Skeletal muscle cell (primary cell): ENCODE measurements at regions not wholly inside any gene's neighbourhood (a gene's known extent, or its start where the extent isn't known, plus 50 kb on each side); places are given as distances from the start of the nearest gene placed in this dataset.
"Not testable (repeated sequence)": the region's sequence is repeated elsewhere in the genome, so short reads cannot be mapped to it uniquely, and the experiment has no call there.

ENCODE experiments used
- DNase-seq: peaks from one replicate; pipeline ENCODE4 v3.0.0-alpha.2; 2010; ENCODE audit warnings: low read depth
- H3K4me3 ChIP-seq: 2 replicates; pipeline ENCODE4 v1.5.1; 2011; ENCODE audit warnings: low read depth, mild to moderate bottlenecking, control low read depth, low read length, moderate library complexity

GRCh38 chr4:151855747-151856146 lies 94.9 kb upstream of the GATB start:
- no peak overlapping the region for H3K4me3 ChIP-seq
- no peak for DNase-seq

DNA sequence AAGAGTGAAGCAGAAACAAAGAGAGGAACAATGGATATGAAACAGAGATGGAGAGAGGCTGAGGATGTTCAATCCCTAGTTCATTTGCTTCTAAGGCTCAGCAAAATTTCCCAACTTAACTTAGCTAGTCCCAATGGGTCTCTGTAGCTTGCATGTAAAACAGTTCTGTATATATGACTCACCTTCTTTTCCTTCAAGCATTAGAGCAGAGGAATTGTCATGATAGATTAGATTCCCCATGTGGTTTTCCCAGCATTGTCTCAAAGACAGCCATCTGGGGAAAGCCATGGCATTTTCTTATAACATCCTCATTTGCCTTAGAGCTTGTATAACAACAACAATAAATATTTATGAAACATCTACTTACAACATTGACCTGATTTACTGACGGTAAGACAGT lies 93.9 kb upstream of the GATB start:
- no peak overlapping the region for H3K4me3 ChIP-seq
- no peak for DNase-seq

DNA sequence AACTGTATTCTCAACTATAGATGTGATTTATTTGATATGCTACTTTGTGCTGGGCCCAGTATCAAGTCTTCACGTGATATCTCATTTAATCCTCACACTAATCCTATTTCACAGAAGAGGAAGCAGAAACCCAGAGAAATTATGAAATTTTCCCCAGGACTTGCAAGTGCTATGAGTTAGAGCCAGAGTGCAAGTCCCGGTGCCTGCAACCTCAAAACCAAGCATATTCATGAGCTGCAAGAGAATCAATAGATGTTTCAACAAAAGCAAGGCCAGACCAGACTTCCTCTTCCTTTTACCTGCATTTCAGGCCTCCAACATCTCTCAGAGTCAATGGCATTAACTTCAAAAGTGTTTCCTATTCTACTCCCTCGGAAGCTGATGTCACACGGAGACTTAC lies 92.2 kb upstream of the GATB start:
- no peak for DNase-seq

DNA sequence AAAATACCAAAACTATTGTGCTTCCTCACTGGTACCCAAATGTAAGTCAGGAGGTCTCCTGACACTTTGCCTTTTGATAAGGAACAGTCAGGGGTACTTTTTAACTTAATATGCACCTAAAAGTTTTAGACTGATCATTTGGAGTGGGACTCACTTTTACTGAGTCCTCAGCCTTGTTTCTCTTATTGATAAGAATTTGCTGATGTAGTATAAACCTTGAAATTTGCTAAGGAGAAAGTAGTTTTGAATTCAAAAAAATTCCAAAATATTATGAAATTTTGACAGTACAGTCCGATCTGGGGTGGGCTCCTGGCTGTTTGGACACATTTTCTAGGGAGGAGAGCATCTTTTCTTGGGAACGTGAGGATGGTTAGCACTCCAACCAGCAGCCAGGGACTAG lies 91.4 kb upstream of the GATB start:
- DNase-seq, result no peak
- H3K4me3 ChIP-seq, result no peak overlapping the region

More for the DNA sequence above, 92.2 kb upstream of the GATB start:
- H3K4me3 ChIP-seq, result no peak overlapping the region

- no peak for DNase-seq
- H3K4me3 ChIP-seq, result no peak overlapping the region
Observed at GRCh38 chr4:151851354-151851753, 90.5 kb upstream of the GATB start.

DNA sequence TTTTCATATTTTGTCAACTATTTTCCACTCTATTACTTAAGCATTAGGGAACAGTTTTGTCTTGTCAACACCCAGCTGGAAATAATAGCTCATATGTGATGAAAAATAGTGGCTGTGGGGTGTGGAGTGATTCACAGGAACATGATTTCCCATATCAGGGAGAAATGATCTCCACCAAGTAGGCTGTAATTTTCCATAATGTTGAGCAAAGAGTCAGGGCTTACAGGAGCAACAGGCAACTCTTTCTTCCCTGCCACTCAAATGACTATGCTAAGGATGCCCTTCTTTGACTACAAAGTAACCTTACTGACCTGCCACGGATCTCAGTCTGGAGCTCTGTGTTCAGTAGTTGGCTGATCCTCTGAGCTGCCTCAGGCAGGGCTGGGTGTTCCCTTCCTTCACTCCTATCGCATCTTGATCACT lies 90.0 kb upstream of the GATB start:
- no peak overlapping the region for H3K4me3 ChIP-seq
- DNase-seq, result peak; percentile 11

- not testable (repeated sequence) for H3K4me3 ChIP-seq, DNase-seq
Observed at GRCh38 chr4:151845551-151845950, 84.7 kb upstream of the GATB start.

GRCh38 chr4:151842430-151843079 lies 81.7 kb upstream of the GATB start:
- DNase-seq, result no peak

GRCh38 chr4:151841107-151841506 lies 80.3 kb upstream of the GATB start:
- no peak overlapping the region for H3K4me3 ChIP-seq
- no peak for DNase-seq

More at GRCh38 chr4:151842430-151843079, 81.7 kb upstream of the GATB start:
- no peak overlapping the region for H3K4me3 ChIP-seq

DNA sequence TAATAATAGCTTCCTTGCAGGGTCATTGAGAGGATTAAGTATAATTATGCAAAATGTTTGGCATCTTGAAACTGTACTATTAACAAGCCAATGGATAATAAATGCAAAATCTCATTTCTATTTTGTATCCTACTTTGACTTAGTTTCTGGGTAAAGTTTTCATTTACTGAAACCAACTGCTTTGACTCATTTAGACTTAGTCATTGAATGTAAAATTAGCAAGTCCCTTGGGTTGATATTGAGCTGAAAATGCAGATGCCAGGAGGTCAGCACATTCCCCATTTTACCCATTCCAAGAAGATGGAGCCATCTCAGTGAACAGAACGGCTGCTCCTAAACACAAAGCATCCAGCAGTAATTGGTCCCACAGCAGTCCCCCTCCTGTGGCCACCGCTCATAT lies 74.7 kb upstream of the GATB start:
- no peak for DNase-seq
- no peak overlapping the region for H3K4me3 ChIP-seq

- H3K4me3 ChIP-seq, result no peak overlapping the region
- DNase-seq, result no peak
Observed at GRCh38 chr4:151833174-151833573, 72.4 kb upstream of the GATB start.

DNA sequence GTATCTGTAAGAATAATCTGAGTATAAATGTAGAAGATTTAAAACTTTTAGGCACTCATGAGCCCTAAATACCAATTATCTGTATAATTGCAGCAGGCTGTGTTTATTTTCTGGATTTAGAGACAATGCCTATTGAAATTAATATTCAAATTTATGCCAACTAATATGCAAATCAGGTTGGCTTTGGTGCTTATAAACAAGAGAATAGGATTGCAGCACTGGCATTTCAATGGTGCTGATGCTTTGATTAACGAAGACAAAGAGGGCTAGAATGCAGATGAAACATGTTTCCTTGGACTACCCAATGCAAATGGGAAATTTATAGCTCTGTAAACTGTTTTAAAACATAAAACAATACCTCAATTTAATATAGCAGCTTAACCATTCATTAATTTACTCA lies 70.7 kb upstream of the GATB start:
- no peak overlapping the region for H3K4me3 ChIP-seq
- DNase-seq, result no peak

DNA sequence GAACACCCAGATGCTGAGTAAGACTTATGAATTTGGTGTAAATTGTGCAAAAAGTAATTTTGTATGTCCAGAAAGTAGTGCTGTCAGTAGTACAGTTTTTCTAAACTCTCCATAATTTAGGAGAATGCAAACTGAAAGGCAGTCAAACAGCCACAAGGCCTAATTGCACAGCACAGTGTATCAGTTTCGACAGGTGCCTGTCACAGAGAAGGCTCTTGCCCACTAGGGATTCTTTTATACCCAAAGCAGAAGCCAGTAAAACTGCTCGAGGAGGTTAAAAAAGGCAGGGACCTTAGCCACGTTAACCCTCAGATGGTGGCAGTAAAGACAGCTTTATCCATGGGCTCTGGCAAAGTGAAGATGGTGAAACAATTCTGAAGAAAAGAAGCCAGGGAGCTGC lies 69.4 kb upstream of the GATB start:
- DNase-seq, result no peak
- no peak overlapping the region for H3K4me3 ChIP-seq

GRCh38 chr4:151829309-151829708 lies 68.5 kb upstream of the GATB start:
- no peak for DNase-seq
- no peak overlapping the region for H3K4me3 ChIP-seq

GRCh38 chr4:151824656-151825055 lies 63.8 kb upstream of the GATB start:
- H3K4me3 ChIP-seq, result no peak overlapping the region
- no peak for DNase-seq

DNA sequence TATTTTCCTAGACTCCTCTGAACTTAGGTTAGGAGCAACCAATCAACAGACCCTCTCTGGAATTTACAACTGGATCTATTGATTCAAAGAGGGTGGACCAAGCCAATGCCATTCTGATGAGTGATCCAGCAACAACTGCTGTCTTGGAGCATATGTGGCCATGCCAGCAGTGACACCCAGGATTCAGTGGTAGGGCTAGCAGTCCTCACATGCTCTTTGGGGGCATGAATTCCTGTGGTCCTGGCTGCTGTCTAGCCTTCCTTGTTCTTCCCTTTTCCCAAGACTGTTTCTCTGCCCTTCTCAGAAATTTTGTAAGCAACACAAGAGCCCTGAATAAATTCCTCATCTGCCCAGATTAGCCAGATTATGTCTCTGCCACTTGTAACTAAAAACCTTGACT lies 61.5 kb upstream of the GATB start:
- DNase-seq, result no peak
- no peak overlapping the region for H3K4me3 ChIP-seq

DNA sequence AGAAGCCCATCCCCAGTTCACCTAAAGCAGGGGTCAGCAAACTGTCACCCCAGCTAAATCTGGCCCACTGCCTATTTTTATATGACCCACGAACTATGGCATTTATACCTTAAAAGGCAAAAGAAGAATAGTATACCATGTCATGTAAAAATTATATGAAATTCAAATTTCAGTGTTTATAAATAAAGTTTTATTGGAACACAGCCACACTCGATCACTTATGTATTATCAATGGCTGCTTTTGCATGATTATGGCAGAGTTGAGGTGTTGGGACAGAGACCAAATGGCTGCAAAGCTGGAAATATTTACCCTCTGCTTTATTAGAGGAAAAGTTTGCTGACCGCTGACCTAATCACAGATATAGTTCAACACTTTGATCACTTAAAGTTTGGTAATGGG lies 59.2 kb upstream of the GATB start:
- DNase-seq, result no peak
- no peak overlapping the region for H3K4me3 ChIP-seq

DNA sequence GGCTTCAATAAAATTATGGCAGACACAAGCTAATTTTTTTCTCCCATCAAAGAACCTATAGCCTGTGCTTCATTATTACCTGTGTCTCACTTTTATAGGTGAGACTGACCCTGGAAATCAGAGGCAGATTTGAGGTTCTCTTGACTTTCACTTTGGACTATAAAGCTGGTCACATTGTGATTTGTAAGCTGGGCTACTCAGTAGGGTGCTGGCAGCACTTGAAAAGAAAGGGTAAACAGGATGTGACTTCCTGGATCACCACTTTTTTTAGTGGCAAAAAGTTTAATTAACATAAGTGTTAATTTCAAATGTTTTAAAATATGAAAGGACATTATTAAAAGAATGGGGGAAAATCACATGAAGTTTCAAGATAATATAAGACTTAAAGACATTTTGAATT lies 50.6 kb upstream of the GATB start:
- no peak for DNase-seq
- H3K4me3 ChIP-seq, result no peak overlapping the region
